Transverse colon (tissue), 4 donors: ENCODE measurements at regions not wholly inside any gene's neighbourhood (a gene's known extent, or its start where the extent isn't known, plus 50 kb on each side); places are given as distances from the start of the nearest gene placed in this dataset.

Source experiments
- CTCF ChIP-seq, 5 experiments: fragments of 200-600 bp in 3 of 5; fragments of 450-650 bp in 2 of 5; sonication (generic) in 3 of 5; IDR thresholded peaks; 1 replicate in 2 of 5; 2 replicates in 3 of 5; pipeline ENCODE4 v1.5.1; 2016 to 2017; ENCODE audit warnings: antibody characterized with exemption in 5 of 5, inconsistent platforms in 3 of 5, mild to moderate bottlenecking in 2 of 5, moderate library complexity in 1 of 5
- EP300 ChIP-seq: sonication (generic); formaldehyde crosslinking; IDR thresholded peaks from one replicate; pipeline ENCODE4 v1.6.1; 2017; ENCODE audit warnings: antibody characterized with exemption, low read depth
- POLR2A ChIP-seq: fragments of 450-650 bp; IDR thresholded peaks from one replicate; pipeline ENCODE4 v1.6.1; 2016; ENCODE audit warnings: antibody characterized with exemption, mild to moderate bottlenecking, moderate library complexity
- POLR2AphosphoS5 ChIP-seq, 3 donors: sonication (generic); formaldehyde crosslinking; IDR thresholded peaks; one replicate each; pipeline ENCODE4 v1.6.1; 2016; ENCODE audit warnings: antibody characterized with exemption in 3 of 3

DNA sequence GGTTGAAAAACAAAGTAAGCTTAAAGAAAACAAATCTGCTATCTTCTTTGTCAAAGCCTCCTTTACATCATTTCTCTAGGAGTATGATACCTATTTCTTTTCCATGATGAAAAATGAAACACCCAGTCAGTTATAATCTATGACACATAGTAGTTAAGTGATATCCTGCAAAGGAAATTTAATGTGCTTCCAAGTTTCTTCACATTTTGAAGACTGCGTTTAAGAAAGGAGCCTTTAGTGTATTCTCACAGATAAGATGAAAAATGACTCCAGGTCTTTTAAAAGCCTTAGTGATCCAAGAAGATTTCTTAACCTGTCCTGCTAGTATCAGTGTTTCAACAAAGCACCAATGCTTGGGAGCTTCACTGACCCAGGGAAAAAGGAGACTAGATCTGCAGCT lies 356.7 kb downstream of the CCDC85A start:
- TF ChIP-seq EP300: no peak
- no peak for TF ChIP-seq CTCF (IDR thresholded peaks at IDR 0.05)
- TF ChIP-seq POLR2A: no peak
- TF ChIP-seq POLR2AphosphoS5 (IDR thresholded peaks at IDR 0.05): no peak
